ENCODE measurements at regions not wholly inside any gene's neighbourhood (a gene's known extent, or its start where the extent isn't known, plus 50 kb on each side); places are given as distances from the start of the nearest gene placed in this dataset.

DNA sequence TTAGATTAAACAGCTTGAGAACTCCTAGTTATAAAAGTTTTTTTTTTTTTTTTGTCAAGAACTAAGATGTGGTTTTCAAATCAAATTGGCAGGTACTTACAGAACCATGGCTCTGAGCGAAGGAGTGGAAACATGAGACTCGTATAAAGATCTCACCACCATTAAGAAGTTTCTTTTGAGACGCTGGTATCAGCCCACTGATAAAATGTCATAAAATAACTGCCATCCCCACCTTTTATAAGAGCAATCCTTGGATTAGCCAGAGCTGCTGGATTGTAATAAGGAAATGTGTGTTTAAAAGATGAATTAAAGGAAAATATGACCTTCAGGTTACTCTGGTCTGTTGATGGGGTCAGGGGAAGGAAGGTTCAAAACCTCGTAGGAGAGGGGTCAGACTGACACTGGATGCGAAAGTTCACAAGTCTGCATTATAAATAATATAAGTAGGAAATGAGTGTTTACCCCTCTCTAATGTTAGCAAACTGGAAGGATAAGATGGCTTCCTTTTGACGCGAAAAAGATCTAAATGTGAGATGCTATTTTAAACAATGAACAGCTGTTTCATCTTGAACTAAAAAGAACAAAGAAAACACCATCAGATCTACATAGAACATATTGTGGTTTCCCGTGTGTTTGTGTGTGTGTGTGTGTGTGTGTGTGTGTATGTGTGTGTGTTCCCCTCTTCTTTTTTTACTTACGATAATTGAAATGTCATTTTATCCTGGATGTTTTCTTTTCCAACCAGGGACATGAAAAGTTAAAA lies 386.8 kb upstream of the JAG1 start:
- no peak overlapping the region for H3K27ac ChIP-seq
- WGBS, 2 donors (ENCODE audit: low coverage in 1 of 2) = 45 to 52% methylated on average over 9 of the region's 9 CpGs
- TF ChIP-seq EP300 (IDR thresholded peaks at IDR 0.05) (no peak), CTCF (IDR thresholded peaks at IDR 0.05) (no peak), POLR2AphosphoS5 (IDR thresholded peaks at IDR 0.05) (no peak), POLR2A (IDR thresholded peaks at IDR 0.05) (no peak)
- H3K4me1 ChIP-seq = peaks cover 0 to 4% (median 0%) of the 10 kb centered on the region in 3 donors
- no peaks in the 10 kb centered on the region for H3K36me3 ChIP-seq
- no peak for ATAC-seq
- no peak overlapping the region for H3K4me3 ChIP-seq
- H3K27me3 ChIP-seq = no peaks in the 10 kb centered on the region
- H3K9me3 ChIP-seq = no peaks in the 10 kb centered on the region

DNA sequence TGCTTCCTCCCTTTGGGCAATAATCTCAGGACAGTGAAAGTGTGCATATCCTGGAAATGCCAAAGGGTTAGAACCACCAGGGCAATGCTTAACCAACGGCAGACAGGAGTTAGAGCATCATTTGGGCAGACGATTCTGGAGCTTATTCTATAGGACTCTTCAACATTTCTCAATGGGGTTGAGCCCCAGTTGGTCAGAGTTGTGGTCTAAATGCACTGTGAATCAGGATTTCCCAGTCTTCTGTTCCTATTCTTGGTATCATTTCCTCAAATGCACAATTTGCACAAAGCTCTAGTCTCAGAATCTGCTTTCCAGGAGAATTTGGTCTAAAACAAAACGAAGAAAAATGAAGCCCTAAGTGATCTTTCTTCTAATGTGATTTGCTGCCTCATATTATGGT lies 389.6 kb upstream of the JAG1 start:
- no peak for TF ChIP-seq POLR2A (IDR thresholded peaks at IDR 0.05)
- no peak for TF ChIP-seq POLR2AphosphoS5 (IDR thresholded peaks at IDR 0.05)
- TF ChIP-seq EP300 (IDR thresholded peaks at IDR 0.05) = no peak
- TF ChIP-seq CTCF (IDR thresholded peaks at IDR 0.05) = no peak
- Histone ChIP-seq H3K36me3 (no peaks in the 10 kb centered on the region), H3K4me3 (no peak overlapping the region), H3K9me3 (no peaks in the 10 kb centered on the region), H3K4me1 (no peaks in the 10 kb centered on the region), H3K27me3 (no peaks in the 10 kb centered on the region), H3K27ac (no peak overlapping the region)
- WGBS, 2 donors (ENCODE audit: low coverage in 1 of 2) = 88% methylated on average over 3 of the region's 3 CpGs
- ATAC-seq = no peak

DNA sequence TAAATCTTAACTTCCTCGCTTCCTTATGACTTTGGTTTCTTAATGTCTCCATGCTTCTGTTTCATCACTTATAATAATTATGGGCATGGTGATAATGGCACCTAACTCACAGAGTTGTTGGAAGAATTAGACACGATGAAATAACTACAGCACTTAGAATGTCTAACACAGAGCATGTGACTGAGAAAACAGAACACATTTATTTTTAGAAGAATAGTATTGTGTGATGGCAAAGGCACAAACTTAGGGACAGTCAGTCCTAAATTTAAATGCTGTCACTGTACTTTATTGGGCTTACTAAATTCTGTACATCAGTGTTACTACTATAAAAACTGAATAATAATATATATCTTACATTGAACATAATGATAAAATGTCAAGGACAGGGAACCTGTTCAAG lies 391.1 kb upstream of the JAG1 start:
- WGBS, 2 donors (ENCODE audit: low coverage in 1 of 2) = 75 to 80% methylated on average over 2 of the region's 2 CpGs
- Histone ChIP-seq H3K27ac (no peak overlapping the region), H3K36me3 (no peaks in the 10 kb centered on the region), H3K4me1 (no peaks in the 10 kb centered on the region), H3K27me3 (no peaks in the 10 kb centered on the region), H3K9me3 (no peaks in the 10 kb centered on the region), H3K4me3 (no peak overlapping the region)
- ATAC-seq = no peak
- TF ChIP-seq EP300 (IDR thresholded peaks at IDR 0.05) (no peak), CTCF (IDR thresholded peaks at IDR 0.05) (no peak)

GRCh38 chr20:11067359-11067758 lies 393.6 kb upstream of the JAG1 start:
- 75 to 77% methylated on average over 1 of the region's 1 CpG for WGBS, 2 donors (ENCODE audit: low coverage in 1 of 2)
- Histone ChIP-seq H3K27me3 (no peaks in the 10 kb centered on the region), H3K27ac (no peak overlapping the region), H3K4me1 (no peaks in the 10 kb centered on the region), H3K4me3 (no peak overlapping the region), H3K9me3 (peaks cover 0 to 10% (median 0%) of the 10 kb centered on the region in 3 donors), H3K36me3 (no peaks in the 10 kb centered on the region)
- no peak for ATAC-seq
- TF ChIP-seq CTCF (IDR thresholded peaks at IDR 0.05) = no peak
- no peak for TF ChIP-seq EP300 (IDR thresholded peaks at IDR 0.05)
- no peak for TF ChIP-seq POLR2AphosphoS5 (IDR thresholded peaks at IDR 0.05)

DNA sequence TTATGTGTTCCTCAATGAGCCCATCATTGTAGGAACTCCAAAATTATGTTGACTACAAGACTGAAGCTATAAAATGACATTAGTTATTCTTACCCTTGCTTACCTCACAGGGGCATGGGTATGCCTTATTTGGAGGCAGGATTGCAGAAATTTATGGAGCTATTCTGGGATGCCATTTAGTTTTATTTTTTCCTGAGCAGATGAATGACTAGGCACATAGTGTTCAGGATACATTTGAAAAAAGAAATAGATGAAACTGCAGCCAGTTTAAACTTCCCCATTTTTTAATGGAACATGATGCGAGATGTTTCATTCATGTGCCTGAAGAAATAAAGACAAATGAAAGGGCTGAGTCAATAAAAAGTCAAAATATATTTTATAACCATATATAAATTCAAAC lies 399.2 kb upstream of the JAG1 start:
- Histone ChIP-seq H3K4me1 (no peaks in the 10 kb centered on the region), H3K9me3 (peaks cover 0 to 13% (median 0%) of the 10 kb centered on the region in 3 donors), H3K36me3 (no peaks in the 10 kb centered on the region), H3K27me3 (no peaks in the 10 kb centered on the region), H3K4me3 (no peak overlapping the region), H3K27ac (no peak overlapping the region)
- no peak for TF ChIP-seq CTCF (IDR thresholded peaks at IDR 0.05)
- TF ChIP-seq POLR2AphosphoS5 (IDR thresholded peaks at IDR 0.05) = no peak
- no peak for TF ChIP-seq EP300 (IDR thresholded peaks at IDR 0.05)
- no peak for TF ChIP-seq POLR2A (IDR thresholded peaks at IDR 0.05)
- ATAC-seq = no peak
- 63 to 86% methylated on average over 1 of the region's 1 CpG for WGBS, 2 donors (ENCODE audit: low coverage in 1 of 2)
